Hematopoietic multipotent progenitor cell treated with erythropoietin and hydrocortisone succinate and interleukin-3 and kit ligand, for 6 days (in vitro differentiated cells): ENCODE measurements at regions not wholly inside any gene's neighbourhood (a gene's known extent, or its start where the extent isn't known, plus 50 kb on each side); places are given as distances from the start of the nearest gene placed in this dataset.
"Not testable (repeated sequence)": the region's sequence is repeated elsewhere in the genome, so short reads cannot be mapped to it uniquely, and the experiment has no call there.

Experiments used
- DNase-seq: peaks from one replicate; pipeline ENCODE4 v3.0.0-alpha.2; 2015

GRCh38 chr9:129561594-129562281 lies 59.2 kb downstream of the C9orf50 start:
- no peak for DNase-seq

- DNase-seq, result no peak
These were observed 60.0 kb downstream of the C9orf50 start for GRCh38 chr9:129560881-129561306.

DNA sequence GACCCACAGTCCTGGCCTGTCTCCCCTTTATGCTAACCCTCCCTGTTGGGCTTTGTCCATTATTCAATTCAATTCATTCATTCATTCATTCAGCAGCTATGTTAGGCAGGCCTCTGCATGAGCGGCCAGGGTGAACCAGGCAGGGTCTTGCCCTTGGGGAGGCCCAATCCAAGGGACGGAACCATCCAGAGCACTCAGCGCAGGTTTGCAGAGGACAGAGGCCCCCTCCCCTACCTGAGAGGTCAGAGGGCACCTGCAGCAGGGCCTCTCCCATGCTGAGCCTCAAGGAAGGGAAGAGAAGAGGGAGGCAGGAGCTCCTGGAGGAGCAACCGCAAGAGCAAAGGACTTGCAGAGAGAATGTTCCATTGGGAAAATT lies 61.4 kb downstream of the C9orf50 start:
- DNase-seq, result no peak

- DNase-seq, result no peak
These were observed 62.1 kb downstream of the C9orf50 start for GRCh38 chr9:129558551-129559505.

DNA sequence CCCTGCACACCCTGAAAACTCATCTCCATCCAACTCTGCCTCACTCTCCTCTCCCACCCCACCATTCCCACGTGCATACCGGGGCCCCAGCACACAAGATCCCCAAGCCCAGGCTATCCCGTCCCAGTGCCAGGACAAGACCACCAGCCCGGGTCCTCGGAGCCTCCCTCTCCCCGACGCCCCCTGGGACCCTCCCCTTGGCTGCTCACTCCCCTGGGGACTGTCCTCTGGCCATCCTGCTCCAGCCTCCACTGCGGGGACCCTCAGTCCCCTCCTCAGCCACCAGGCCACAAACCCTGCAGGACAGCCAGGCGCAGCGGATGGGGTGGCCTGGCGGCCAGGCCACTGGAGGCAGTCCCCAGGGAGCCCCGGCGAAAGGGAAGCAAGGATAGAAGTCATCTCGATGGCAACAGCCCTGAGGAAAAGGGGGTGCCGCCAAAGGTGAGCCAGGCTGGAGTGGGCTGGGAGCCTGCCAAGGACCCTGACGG lies 62.8 kb downstream of the C9orf50 start:
- DNase-seq, result no peak

DNA sequence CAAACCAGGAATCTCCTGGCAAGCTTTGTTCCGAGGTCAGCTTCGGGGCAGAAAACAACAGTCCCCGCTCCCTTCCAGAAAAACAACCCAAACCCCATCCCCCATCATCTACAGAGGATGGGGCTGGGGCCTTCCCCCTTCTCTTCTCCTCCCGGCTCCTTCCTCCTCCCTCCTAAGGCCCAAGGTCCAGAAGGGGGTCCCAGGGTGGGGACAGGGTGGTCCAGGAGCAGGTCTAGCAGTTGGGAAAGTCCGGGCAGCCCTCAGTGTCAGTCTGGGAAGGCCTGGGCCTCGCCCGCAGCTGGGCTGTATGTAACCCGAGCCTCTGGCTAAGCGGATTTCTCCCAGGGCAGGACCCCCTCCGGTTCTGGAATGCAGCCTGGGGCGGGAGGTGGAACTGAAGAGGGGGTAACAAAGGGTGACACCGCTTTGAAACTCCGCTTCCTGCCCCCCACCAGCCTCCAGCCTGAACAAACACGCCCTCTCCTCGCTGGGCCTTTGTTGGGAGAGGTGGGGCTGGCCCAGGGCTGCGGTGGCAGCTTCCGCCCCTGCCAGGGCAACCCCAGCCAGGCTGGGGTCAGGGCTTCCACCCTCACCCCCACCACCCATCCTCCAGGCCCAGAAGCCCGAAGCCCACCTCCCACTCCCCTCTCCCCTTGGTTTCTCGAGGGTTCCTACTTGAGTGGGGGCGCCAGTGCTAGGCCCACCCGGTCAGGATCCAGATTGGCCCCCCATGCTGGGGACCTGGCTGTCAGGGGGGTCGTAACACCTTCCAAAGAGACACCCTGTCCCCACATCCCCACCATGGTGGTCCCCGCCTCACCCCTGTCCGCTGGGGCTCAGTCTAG lies 63.5 kb downstream of the C9orf50 start:
- no peak for DNase-seq

DNA sequence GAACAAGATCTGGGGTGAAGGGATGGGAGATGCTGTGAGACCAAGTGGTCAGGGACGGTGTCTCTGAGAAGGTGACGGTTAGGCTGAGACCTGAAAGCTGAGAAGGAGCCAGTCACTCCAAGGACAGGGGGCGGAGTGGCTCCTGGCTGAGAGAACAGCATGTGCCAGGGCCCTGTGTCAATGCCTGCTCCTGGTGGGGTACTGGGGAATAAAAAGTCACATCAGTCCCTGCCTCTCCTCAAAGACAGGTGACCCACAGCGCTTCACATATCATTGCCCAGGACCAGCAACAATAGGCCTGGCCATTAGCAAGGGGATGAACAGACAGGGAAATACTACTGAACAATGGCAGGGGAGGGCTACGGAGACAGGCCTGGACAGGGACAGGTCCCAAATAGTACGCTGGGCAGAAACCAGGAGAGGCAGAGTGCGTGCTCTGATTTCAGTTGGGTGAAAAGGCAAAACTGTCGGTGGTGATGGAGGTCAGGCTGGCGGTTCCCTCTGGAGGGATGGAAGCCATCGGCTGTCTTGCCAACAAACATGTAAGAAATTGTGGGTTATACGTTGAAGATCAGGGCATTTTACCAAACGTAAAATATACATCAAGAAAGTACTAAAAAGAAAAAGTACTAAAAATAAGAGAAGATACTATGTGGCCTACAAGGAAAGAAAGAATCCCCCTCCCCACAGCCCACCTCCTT lies 64.3 kb downstream of the C9orf50 start:
- DNase-seq, result no peak

DNA sequence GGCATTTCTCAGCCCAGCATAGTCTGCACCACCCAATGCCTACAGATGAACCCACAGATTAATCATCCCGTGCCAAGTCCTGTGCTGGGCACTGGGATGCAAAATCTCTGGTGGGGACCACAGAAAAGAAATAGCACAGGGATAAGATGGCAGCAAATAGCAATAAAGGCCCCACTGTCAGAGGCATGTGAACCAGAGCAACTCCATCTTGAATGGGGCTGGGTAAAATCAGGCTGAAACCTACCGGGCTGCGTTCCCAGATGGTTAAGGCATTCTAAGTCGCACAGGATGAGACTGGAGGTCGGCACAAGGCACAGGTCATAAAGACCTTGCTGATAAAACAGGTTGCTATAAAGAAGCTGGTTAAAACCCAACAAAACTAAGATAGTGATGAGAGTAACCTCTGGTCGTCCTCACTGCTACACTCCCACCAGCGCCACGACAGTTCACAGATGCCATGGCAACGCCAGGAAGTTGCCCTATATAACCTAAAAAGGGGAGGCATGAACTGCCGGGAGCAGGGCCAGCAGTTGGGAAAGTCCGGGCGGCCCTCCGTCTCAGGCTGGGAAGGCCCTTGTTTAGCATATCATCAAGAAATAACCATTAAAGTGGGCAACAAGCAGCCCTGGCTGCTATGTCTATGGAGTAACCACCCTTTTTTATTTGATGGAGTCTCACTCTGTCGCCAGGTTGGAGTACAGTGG lies 65.2 kb downstream of the C9orf50 start:
- DNase-seq, result no peak

- no peak for DNase-seq
These were observed 66.3 kb downstream of the C9orf50 start for GRCh38 chr9:129554649-129555048.

- DNase-seq, result no peak
These were observed 67.6 kb downstream of the C9orf50 start for GRCh38 chr9:129553277-129553676.

- no peak for DNase-seq
These were observed 68.8 kb downstream of the C9orf50 start for GRCh38 chr9:129552064-129552463.

DNA sequence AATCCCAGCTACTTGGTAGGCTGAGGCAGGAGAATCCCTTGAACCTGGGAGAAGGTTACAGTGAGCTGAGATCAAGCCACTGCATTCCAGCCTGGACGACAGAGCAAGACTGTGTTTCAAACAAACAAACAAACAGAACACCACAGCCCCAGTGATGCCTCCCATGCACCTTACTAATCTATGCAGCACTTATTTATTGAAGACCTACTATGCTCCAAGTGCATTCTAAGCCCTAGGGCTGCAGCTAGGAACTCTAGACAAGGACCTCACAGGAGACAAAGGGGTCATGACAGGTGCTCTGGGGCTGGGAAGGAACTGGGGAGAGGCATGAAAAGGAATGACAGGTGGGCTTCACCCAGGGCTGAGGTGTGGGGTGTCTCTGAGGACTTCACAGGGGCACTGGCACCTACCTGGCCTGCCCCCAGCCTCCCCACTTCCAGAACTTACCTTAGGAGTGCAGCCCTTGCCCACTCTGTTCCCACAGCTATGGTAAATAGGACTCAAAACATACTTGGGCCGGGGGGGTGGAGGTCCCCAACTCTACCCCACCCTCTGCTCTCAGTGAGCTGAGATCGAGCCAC lies 69.4 kb downstream of the C9orf50 start:
- no peak for DNase-seq

DNA sequence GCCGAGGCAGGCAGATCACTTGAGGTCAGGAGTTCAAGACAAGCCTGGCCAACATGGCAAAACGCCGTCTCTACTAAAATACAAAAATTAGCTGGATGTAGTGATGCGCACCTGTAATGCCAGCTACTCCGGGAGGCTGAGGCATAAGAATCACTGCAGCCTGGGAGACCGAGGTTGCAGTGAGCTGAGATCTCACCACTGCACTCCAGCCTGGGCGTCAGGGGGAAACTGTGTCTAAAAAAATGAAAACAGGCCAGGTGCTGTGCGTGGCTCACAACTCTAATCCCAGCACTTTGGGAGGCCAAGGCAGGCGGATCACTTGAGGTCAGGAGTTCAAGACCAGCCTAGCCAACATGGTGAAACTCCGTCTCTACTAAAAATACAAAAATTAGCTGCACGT lies 69.9 kb downstream of the C9orf50 start:
- DNase-seq, result not testable (repeated sequence)

GRCh38 chr9:129550199-129550839 lies 70.6 kb downstream of the C9orf50 start:
- no peak for DNase-seq

DNA sequence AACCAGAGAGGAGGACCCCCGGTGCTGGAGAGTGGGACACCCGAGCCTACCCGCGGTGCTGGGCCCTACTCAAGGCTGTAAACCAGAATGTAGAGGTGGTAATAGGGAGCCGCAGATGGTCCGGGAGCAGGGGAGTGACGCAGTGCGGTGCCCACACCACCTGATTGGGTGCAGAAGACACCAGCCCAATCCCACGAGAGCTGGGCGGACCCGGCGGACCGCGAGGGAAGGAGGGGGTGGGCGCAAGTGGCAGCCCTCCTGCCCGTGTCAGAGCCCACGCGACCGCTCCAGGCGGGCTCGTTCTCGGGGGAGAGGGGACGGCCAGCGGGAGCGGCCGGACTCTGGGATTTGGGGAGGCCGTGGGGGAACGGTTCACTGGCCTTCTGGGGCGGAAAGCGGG lies 71.2 kb downstream of the C9orf50 start:
- DNase-seq, result no peak

GRCh38 chr9:129549139-129549538 lies 71.8 kb downstream of the C9orf50 start:
- DNase-seq, result peak; percentile 18

DNA sequence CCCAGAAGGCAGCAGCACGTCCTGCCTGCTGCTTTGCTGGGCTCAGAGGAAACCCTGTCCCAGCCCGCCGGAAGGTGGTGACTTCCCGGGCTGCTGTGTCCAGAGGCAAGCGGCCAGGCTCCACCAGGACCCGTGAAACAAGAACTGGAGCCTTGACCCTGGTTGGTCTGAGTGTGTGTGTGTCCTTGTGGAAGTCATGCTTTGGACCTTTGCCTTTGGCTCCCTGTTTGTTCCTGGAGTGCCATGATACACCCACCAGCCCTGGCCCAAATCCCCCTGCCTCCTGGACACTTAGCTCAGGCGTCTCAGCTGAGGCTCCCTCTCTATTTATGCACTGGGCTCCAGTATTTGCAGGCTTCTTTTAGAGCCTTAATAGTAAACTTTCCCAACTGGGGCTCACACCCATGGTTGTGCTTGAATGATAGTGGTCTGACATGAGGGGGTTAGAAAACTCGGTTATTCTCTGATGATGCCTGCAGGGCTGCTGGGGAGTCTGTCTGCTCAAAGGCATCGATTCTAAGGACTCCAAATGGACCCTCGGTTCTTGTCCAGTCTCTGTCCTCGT lies 72.2 kb downstream of the C9orf50 start:
- DNase-seq, result no peak

DNA sequence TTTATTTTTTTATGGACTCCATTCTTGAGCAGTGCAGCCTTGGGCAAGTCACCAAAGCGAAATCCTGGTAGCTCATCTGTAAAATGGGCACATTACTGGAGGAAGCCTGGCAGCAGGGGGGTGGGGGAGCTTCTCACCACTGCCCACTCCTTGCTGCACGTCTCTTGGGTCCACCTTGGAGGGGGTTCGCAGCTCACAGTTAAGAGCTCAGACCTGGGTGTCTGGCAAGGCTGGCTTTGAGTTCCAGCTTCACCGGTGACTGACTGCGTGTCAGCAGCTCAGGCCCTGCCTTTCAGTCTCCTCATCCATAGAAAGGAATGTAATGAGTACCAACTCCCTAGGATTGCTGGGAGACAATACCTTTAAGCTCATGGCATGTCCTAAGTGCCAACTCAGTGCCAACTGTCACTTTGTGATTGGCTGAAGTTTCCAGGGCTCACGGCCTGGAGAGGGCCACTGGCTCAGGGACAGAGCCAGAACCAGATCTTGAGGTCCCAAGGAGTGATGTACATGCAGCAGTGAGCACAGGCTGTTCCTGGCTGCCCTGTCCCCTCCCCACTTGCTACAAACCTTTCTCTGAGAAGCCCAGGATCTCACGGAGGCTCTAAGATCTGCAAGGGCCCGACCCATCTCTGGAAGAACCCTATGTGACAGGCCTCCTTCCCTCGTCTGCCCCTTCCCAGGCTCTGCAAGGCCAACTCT lies 72.9 kb downstream of the C9orf50 start:
- DNase-seq, result no peak

- DNase-seq, result no peak
These were observed 73.8 kb downstream of the C9orf50 start for GRCh38 chr9:129547063-129547462.

GRCh38 chr9:129545876-129546275 lies 75.0 kb downstream of the C9orf50 start:
- not testable (repeated sequence) for DNase-seq
